ENCODE measurements at regions not wholly inside any gene's neighbourhood (a gene's known extent, or its start where the extent isn't known, plus 50 kb on each side); places are given as distances from the start of the nearest gene placed in this dataset.

- no peaks in the 10 kb centered on the region for H3K4me1 Mint-ChIP-seq
- CTCF ChIA-PET: no interaction called here
- no peaks in the 10 kb centered on the region for H3K36me3 Mint-ChIP-seq (ENCODE audit: low read depth)
- H3K9me3 Mint-ChIP-seq (ENCODE audit: low read depth): no peaks in the 10 kb centered on the region
- no peak for ATAC-seq
- peaks cover 17% of the 10 kb centered on the region for H3K27me3 Mint-ChIP-seq
- no peak overlapping the region for H3K4me3 Mint-ChIP-seq
- no peak overlapping the region for H3K27ac Mint-ChIP-seq
- intact Hi-C loops (cut with DNase I, micrococcal nuclease): loop anchor here in 1 of 2 experiments (10.0 kb wide), 1 partner anchor 56 kb away; no protein-coding TSS in a partner anchor
- DNase-seq: no peak
- POLR2A ChIA-PET: no interaction called here
These were observed 300.1 kb downstream of the UTP18 start for GRCh38 chr17:51560398-51560797.

GRCh38 chr17:51563961-51564360, 303.6 kb downstream of the UTP18 start:
- Mint-ChIP-seq H3K4me1 (no peaks in the 10 kb centered on the region), H3K9me3 (ENCODE audit: low read depth) (peaks cover 2% of the 10 kb centered on the region), H3K4me3 (no peak overlapping the region), H3K27ac (no peak overlapping the region), H3K27me3 (peaks cover 16% of the 10 kb centered on the region), H3K36me3 (ENCODE audit: low read depth) (no peaks in the 10 kb centered on the region)
- ATAC-seq (no peak), DNase-seq (no peak)
- POLR2A ChIA-PET: no interaction called here
- intact Hi-C loops (cut with DNase I, micrococcal nuclease): loop anchor here in 1 of 2 experiments (10.0 kb wide), 1 partner anchor 59 kb away; no protein-coding TSS in a partner anchor
- CTCF ChIA-PET: no interaction called here

GRCh38 chr17:51572115-51572514, 311.8 kb downstream of the UTP18 start:
- CTCF ChIA-PET: no interaction called here
- no peak for ATAC-seq

More at GRCh38 chr17:51572115-51572514, 311.8 kb downstream of the UTP18 start:
- H3K4me3 Mint-ChIP-seq: no peak overlapping the region
- no peak for DNase-seq
- intact Hi-C loops (cut with DNase I, micrococcal nuclease): no loop called here
- POLR2A ChIA-PET: no interaction called here
- H3K27me3 Mint-ChIP-seq: peaks cover 10% of the 10 kb centered on the region
- H3K9me3 Mint-ChIP-seq (ENCODE audit: low read depth): peaks cover 8% of the 10 kb centered on the region
- H3K36me3 Mint-ChIP-seq (ENCODE audit: low read depth): no peaks in the 10 kb centered on the region
- no peak overlapping the region for H3K27ac Mint-ChIP-seq
- no peaks in the 10 kb centered on the region for H3K4me1 Mint-ChIP-seq

Data from activated CD4-positive, alpha-beta T cell treated with anti-CD3 and anti-CD28 coated beads for 36 hours (primary cell).